GM12875 (cell line): ENCODE measurements at regions not wholly inside any gene's neighbourhood (a gene's known extent, or its start where the extent isn't known, plus 50 kb on each side); places are given as distances from the start of the nearest gene placed in this dataset.

Experiments used
- H3K4me3 ChIP-seq: one replicate; pipeline ENCODE4 v1.5.1; 2011; ENCODE audit warnings: low read depth, low read length, control low read depth
- TF ChIP-seq, protein P1 (sequence below): IDR thresholded peaks from 2 replicates; pipeline ENCODE4 v1.5.1; 2011; ENCODE audit warnings: low read depth, mild to moderate bottlenecking, control low read depth, inconsistent platforms, low read length, moderate library complexity, borderline replicate concordance; ENCODE audit not compliant: insufficient read depth

DNA sequence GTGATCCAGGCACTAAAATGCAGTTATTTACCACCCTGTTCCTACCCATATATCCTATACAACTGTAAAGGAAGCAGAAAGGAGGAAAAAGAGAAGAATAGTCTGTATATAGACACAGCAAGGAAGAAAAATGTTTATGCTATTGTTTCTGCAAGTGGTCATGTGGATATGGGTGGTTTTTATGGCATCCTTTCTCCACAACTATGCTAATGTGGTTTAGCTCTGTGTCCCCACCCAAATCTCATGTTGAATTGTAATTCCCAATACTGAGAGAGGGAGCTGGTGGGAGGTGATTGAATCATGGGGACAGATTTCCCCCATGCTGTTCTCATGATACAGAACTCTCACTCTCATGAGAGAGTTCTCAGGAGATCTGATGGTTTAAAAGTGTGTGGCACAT, 439.8 kb downstream of the ZSWIM6 start:
- TF ChIP-seq, protein P1, sequence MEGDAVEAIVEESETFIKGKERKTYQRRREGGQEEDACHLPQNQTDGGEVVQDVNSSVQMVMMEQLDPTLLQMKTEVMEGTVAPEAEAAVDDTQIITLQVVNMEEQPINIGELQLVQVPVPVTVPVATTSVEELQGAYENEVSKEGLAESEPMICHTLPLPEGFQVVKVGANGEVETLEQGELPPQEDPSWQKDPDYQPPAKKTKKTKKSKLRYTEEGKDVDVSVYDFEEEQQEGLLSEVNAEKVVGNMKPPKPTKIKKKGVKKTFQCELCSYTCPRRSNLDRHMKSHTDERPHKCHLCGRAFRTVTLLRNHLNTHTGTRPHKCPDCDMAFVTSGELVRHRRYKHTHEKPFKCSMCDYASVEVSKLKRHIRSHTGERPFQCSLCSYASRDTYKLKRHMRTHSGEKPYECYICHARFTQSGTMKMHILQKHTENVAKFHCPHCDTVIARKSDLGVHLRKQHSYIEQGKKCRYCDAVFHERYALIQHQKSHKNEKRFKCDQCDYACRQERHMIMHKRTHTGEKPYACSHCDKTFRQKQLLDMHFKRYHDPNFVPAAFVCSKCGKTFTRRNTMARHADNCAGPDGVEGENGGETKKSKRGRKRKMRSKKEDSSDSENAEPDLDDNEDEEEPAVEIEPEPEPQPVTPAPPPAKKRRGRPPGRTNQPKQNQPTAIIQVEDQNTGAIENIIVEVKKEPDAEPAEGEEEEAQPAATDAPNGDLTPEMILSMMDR, result no peak
- H3K4me3 ChIP-seq, result no peak overlapping the region

DNA sequence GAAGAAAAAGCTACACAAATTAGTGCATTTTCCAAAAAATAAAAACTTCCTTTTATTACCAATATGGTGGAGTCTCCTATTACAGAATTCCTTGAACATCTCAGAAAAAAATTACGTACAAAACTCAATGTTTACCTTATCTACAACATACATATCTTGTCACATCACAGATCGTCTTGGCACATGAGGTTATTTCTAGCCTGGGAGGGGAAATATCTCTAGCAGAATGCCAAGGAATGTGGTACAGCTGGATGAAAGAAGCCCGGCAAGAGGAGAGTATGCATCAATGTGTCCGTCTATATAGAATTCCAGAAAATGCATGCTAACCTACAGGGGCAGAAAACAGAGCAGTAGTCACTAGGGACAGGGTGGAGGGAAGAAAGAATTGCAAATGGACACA, 443.8 kb downstream of the ZSWIM6 start:
- no peak overlapping the region for H3K4me3 ChIP-seq
- TF ChIP-seq, protein P1, result no peak

DNA sequence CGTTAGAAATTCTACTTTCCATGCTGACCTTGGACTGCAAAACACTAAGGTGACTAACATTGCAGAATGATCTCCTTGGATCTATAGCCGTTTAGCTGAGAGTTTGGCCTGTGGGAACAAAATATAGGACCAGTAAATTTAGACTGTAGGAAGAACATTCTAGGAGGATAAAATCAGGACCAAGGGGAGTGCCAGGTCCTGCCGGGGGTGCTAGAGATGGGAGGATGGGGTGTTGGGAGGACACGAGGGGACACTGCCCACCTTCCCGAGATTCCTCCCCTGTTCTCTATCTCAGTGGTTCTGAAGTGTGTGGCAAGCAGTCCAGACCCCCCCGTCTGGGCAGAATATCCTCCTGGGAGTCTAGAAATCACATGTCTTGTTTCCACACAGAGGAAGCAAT, 445.2 kb downstream of the ZSWIM6 start:
- TF ChIP-seq, protein P1, result no peak
- H3K4me3 ChIP-seq, result no peak overlapping the region

DNA sequence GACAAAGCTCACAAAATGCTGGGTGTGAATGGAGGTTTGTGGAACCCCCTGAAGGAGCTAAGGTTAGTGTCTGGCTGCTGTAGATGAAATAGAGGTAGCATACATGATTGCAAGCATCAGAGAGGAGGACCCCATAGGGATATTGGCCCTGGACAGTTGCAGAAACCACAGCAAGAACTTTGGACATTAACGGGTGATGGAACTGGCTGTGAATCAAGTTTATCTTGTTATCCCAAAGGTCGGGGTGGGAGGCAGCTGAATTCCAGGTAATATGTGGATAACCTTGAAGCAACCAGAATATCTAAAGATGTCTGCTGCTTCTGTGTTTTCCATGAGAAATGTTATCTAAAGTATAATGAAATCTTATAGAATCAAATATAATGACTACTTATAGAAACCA, 447.7 kb downstream of the ZSWIM6 start:
- H3K4me3 ChIP-seq, result no peak overlapping the region
- TF ChIP-seq, protein P1, result no peak

DNA sequence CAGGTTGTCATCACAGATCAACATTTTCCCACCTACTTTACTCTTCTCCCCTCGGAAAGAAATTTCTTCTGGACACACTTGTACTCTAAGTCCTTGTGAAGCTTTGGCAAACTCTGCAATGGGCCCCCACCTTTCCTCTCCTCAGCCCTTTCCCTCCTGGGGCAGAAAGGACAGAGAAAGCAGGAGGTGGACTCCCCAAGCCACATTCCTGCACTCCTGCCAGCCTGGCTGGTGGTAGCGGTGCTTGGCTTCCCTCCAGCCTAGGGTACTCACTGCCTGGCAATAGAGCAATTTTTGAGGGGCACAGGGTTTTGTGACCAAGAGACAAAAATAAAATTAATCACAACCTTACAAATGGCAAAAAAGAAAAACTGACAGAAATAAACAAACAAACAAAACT, 451.4 kb downstream of the ZSWIM6 start:
- TF ChIP-seq, protein P1, result no peak
- H3K4me3 ChIP-seq, result no peak overlapping the region

DNA sequence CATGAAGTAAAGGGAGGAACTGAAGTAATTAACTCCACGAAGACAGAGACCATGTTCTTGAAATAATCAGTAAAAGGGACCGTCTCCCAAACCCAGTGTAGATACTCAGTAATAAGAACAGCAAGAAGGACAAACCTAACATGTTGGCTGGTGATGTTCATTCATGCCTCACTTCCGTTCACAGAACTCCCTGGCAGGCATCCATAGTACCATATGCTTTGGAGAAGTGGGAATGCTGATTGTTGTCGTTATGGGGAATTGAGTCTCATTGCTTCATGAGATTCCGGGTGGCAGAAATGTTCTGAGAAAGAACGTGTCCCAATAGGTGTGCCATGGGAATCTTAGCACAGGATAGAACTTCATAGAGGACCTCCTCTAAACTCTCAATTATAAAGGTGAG, 452.3 kb downstream of the ZSWIM6 start:
- no peak overlapping the region for H3K4me3 ChIP-seq
- TF ChIP-seq, protein P1, result no peak

DNA sequence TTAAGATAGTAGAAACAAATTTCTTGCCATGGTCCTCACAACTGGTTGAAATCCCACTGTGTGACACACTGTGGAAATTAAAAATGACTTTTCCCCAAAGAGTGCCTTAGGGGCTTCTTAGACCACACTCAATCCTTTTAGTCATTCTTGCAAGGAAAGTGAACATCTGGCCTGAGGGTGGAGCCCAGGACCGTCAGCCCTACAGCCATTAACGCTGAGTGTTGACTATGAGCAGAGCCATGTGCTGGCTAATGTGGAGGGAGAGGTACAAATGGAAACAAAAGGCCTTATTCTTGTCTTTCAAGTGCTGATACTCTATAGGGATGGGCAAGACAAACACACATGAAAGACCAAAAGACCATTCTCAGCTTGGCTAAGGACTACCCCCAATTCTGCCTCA, 456.5 kb downstream of the ZSWIM6 start:
- TF ChIP-seq, protein P1, result no peak
- no peak overlapping the region for H3K4me3 ChIP-seq
